Calu3 (cell line): ENCODE measurements at regions not wholly inside any gene's neighbourhood (a gene's known extent, or its start where the extent isn't known, plus 50 kb on each side); places are given as distances from the start of the nearest gene placed in this dataset.
"Not testable (repeated sequence)": the region's sequence is repeated elsewhere in the genome, so short reads cannot be mapped to it uniquely, and the experiment has no call there.

ENCODE experiments used
- BruUV-seq: library from RNA; stranded (reverse); fragments of 400-500 nt; replicated peaks from 2 replicates; lab custom pipeline; 2021; lab: Mats Ljungman, UMichigan
- CTCF ChIA-PET: fragments of 300-600 bp; sonication (Branson Sonifier 250); formaldehyde crosslinking; loops from one replicate; lab custom pipeline; 2022; ENCODE audit warnings: antibody characterized with exemption; lab: Charles Lee
- DNase-seq: peaks from one replicate; pipeline ENCODE4 v3.0.0; 2022
- H3K27ac Mint-ChIP-seq: one replicate; pipeline ENCODE4 v1.8.0; 2022; ENCODE audit warnings: mixed read lengths; ENCODE audit not compliant: unreplicated experiment
- H3K27me3 Mint-ChIP-seq: one replicate; pipeline ENCODE4 v1.8.0; 2022; ENCODE audit warnings: mixed read lengths; ENCODE audit not compliant: unreplicated experiment
- H3K36me3 Mint-ChIP-seq: one replicate; pipeline ENCODE4 v1.8.0; 2022; ENCODE audit warnings: mild to moderate bottlenecking, moderate library complexity, mixed read lengths; ENCODE audit not compliant: insufficient read depth, unreplicated experiment
- H3K4me1 Mint-ChIP-seq: one replicate; pipeline ENCODE4 v1.8.0; 2022; ENCODE audit warnings: mild to moderate bottlenecking, low read depth, mixed read lengths; ENCODE audit not compliant: unreplicated experiment
- H3K4me3 Mint-ChIP-seq: one replicate; pipeline ENCODE4 v1.8.0; 2022; ENCODE audit warnings: mild to moderate bottlenecking, low read depth, moderate library complexity, mixed read lengths; ENCODE audit not compliant: unreplicated experiment
- H3K9me3 Mint-ChIP-seq: one replicate; pipeline ENCODE4 v1.8.0; 2022; ENCODE audit warnings: low read depth, mixed read lengths; ENCODE audit not compliant: unreplicated experiment
- intact Hi-C: fragments of 100-400 bp; cut with micrococcal nuclease; formaldehyde crosslinking; loops from one replicate; pipeline ENCODE4 v1.10.0; 2022; ENCODE audit not compliant: unreplicated experiment

- H3K27ac Mint-ChIP-seq, intact Hi-C loops, BruUV-seq, H3K4me3 Mint-ChIP-seq, DNase-seq, H3K36me3 Mint-ChIP-seq, H3K27me3 Mint-ChIP-seq, H3K4me1 Mint-ChIP-seq, H3K9me3 Mint-ChIP-seq, CTCF ChIA-PET: not testable (repeated sequence)
Observed at GRCh38 chr2:91588782-91589223, 2897.3 kb downstream of the RPIA start.

GRCh38 chr2:91589454-91590328 is 2898.2 kb downstream of the RPIA start:
- H3K4me1 Mint-ChIP-seq, CTCF ChIA-PET, H3K36me3 Mint-ChIP-seq, BruUV-seq, H3K27me3 Mint-ChIP-seq, H3K4me3 Mint-ChIP-seq, intact Hi-C loops, H3K9me3 Mint-ChIP-seq, DNase-seq, H3K27ac Mint-ChIP-seq: not testable (repeated sequence)

- BruUV-seq, H3K36me3 Mint-ChIP-seq, intact Hi-C loops, H3K27ac Mint-ChIP-seq, H3K27me3 Mint-ChIP-seq, H3K4me1 Mint-ChIP-seq, H3K9me3 Mint-ChIP-seq, H3K4me3 Mint-ChIP-seq, CTCF ChIA-PET, DNase-seq: not testable (repeated sequence)
Observed at GRCh38 chr2:91590381-91590780, 2898.9 kb downstream of the RPIA start.

- H3K27ac Mint-ChIP-seq, H3K9me3 Mint-ChIP-seq, H3K4me3 Mint-ChIP-seq, H3K27me3 Mint-ChIP-seq, BruUV-seq, intact Hi-C loops, H3K4me1 Mint-ChIP-seq, CTCF ChIA-PET, H3K36me3 Mint-ChIP-seq, DNase-seq: not testable (repeated sequence)
Observed at GRCh38 chr2:91591066-91591465, 2899.6 kb downstream of the RPIA start.

GRCh38 chr2:91597436-91597835 is 2906.0 kb downstream of the RPIA start:
- H3K27me3 Mint-ChIP-seq, H3K4me3 Mint-ChIP-seq, CTCF ChIA-PET, H3K4me1 Mint-ChIP-seq, DNase-seq, H3K36me3 Mint-ChIP-seq, H3K27ac Mint-ChIP-seq, BruUV-seq, intact Hi-C loops: not testable (repeated sequence)
- peaks cover 13% of the 10 kb centered on the region for H3K9me3 Mint-ChIP-seq

GRCh38 chr2:91598519-91598918 is 2907.0 kb downstream of the RPIA start:
- intact Hi-C loops, H3K4me1 Mint-ChIP-seq, H3K27me3 Mint-ChIP-seq, H3K27ac Mint-ChIP-seq, H3K4me3 Mint-ChIP-seq, CTCF ChIA-PET, H3K36me3 Mint-ChIP-seq, BruUV-seq, DNase-seq: not testable (repeated sequence)
- peaks cover 13% of the 10 kb centered on the region for H3K9me3 Mint-ChIP-seq

GRCh38 chr2:91599000-91599399 is 2907.5 kb downstream of the RPIA start:
- intact Hi-C loops, DNase-seq, H3K27me3 Mint-ChIP-seq, H3K27ac Mint-ChIP-seq, H3K4me1 Mint-ChIP-seq, H3K36me3 Mint-ChIP-seq, H3K4me3 Mint-ChIP-seq, BruUV-seq, CTCF ChIA-PET: not testable (repeated sequence)
- H3K9me3 Mint-ChIP-seq, result peaks cover 13% of the 10 kb centered on the region

- H3K27ac Mint-ChIP-seq, result not testable (repeated sequence)
Observed at GRCh38 chr2:91602860-91603259, 2911.4 kb downstream of the RPIA start.

GRCh38 chr2:91603996-91604395 is 2912.5 kb downstream of the RPIA start:
- H3K27ac Mint-ChIP-seq, H3K4me3 Mint-ChIP-seq, CTCF ChIA-PET, intact Hi-C loops, H3K27me3 Mint-ChIP-seq, H3K9me3 Mint-ChIP-seq, DNase-seq, H3K36me3 Mint-ChIP-seq, H3K4me1 Mint-ChIP-seq, BruUV-seq: not testable (repeated sequence)

More at GRCh38 chr2:91602860-91603259, 2911.4 kb downstream of the RPIA start:
- H3K27me3 Mint-ChIP-seq, H3K36me3 Mint-ChIP-seq, BruUV-seq, H3K9me3 Mint-ChIP-seq, H3K4me3 Mint-ChIP-seq, CTCF ChIA-PET, intact Hi-C loops, H3K4me1 Mint-ChIP-seq, DNase-seq: not testable (repeated sequence)

GRCh38 chr2:91604629-91605028 is 2913.2 kb downstream of the RPIA start:
- intact Hi-C loops, CTCF ChIA-PET, H3K4me1 Mint-ChIP-seq, DNase-seq, H3K27me3 Mint-ChIP-seq, H3K9me3 Mint-ChIP-seq, H3K4me3 Mint-ChIP-seq, H3K27ac Mint-ChIP-seq, H3K36me3 Mint-ChIP-seq, BruUV-seq: not testable (repeated sequence)
